GM10248 (cell line): ENCODE measurements at regions not wholly inside any gene's neighbourhood (a gene's known extent, or its start where the extent isn't known, plus 50 kb on each side); places are given as distances from the start of the nearest gene placed in this dataset.

Experiments
- CTCF ChIA-PET: fragments of 300-600 bp; sonication (Branson Sonifier 250); formaldehyde crosslinking; extraction: SDS; loops from one replicate; lab custom pipeline; 2021; ENCODE audit warnings: antibody characterized with exemption; lab: Yijun Ruan, JAX
- POLR2A ChIA-PET: fragments of 350-650 bp; sonication (Branson Sonifier 250); formaldehyde crosslinking; extraction: SDS; loops from one replicate; lab custom pipeline; 2020; ENCODE audit warnings: antibody characterized with exemption; lab: Yijun Ruan, JAX
- DNase-seq: peaks from one replicate; pipeline ENCODE4 v3.0.0; 2012; ENCODE audit errors: extremely low spot score
- TF ChIP-seq, protein P1 (sequence below): IDR thresholded peaks from 2 replicates; pipeline ENCODE4 v1.5.1; 2012; ENCODE audit warnings: mild to moderate bottlenecking, low read depth; ENCODE audit errors: extremely low read depth, missing control alignments, control extremely low read depth

DNA sequence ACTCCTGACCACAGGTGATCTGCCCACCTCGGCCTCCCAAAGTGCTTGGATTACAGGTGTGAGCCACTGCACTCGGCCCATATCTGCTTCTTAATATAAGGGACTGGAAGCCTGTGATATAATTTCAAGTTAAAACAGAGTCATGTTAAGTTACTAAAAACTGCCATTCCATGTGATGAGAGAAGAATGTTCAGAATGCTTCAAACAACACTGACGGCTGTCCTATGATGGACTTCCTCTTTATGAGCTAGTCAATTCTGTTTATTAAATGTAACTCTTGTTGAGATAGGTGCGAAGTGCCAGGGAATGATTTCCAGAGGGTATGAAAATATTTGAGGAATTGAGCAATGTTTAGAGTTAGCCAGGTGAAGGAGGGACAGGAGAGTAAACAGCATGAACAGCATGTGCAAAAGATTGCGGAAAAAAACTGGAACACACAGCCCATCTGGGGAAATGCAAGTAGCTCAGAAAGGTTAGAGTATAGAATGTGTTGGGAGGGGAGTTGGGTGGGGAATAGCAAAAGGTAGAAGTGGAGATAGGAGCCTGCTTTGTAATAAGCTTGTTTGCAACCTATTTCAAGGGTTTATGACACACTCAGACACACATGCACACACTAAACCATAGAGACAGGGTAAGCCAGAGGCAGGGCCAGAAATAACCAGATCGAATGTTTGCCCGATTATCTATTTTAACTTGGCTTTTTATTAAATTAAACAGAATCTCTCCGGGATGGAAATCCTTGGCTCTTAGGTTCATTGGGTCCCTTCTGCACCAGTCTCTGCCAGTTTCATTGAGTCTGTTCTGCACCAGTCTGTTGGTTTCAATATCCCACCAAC is 135.6 kb upstream of the COX10 start:
- ChIA-PET CTCF (interaction anchor here (1.0 kb wide), 1 partner anchor 16 kb away, joined by 4 read pairs; no protein-coding TSS in a partner anchor), POLR2A (no interaction called here)
- no peak for DNase-seq
- TF ChIP-seq, protein P1, sequence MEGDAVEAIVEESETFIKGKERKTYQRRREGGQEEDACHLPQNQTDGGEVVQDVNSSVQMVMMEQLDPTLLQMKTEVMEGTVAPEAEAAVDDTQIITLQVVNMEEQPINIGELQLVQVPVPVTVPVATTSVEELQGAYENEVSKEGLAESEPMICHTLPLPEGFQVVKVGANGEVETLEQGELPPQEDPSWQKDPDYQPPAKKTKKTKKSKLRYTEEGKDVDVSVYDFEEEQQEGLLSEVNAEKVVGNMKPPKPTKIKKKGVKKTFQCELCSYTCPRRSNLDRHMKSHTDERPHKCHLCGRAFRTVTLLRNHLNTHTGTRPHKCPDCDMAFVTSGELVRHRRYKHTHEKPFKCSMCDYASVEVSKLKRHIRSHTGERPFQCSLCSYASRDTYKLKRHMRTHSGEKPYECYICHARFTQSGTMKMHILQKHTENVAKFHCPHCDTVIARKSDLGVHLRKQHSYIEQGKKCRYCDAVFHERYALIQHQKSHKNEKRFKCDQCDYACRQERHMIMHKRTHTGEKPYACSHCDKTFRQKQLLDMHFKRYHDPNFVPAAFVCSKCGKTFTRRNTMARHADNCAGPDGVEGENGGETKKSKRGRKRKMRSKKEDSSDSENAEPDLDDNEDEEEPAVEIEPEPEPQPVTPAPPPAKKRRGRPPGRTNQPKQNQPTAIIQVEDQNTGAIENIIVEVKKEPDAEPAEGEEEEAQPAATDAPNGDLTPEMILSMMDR, result no peak

DNA sequence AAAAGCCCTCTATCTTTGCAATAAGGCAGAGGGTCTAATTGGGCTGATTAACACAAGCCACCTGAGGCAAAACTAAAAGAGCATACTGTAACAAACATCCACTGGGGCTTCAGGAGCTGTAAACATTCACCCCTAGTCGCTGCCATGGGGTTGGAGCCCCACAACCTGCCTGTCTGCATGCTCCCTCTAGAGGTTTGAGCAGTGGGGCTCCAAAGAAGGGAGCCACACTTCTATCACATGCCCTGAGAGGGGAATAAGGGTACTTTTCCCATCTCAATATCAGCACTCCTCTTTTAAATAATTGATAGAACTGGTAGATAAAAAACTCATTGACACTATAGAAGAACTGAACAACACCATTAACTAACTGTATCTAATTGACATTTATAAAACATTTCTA is 130.1 kb upstream of the COX10 start:
- CTCF ChIA-PET, result no interaction called here
- POLR2A ChIA-PET, result no interaction called here
- no peak for DNase-seq
- TF ChIP-seq, protein P1, result no peak

DNA sequence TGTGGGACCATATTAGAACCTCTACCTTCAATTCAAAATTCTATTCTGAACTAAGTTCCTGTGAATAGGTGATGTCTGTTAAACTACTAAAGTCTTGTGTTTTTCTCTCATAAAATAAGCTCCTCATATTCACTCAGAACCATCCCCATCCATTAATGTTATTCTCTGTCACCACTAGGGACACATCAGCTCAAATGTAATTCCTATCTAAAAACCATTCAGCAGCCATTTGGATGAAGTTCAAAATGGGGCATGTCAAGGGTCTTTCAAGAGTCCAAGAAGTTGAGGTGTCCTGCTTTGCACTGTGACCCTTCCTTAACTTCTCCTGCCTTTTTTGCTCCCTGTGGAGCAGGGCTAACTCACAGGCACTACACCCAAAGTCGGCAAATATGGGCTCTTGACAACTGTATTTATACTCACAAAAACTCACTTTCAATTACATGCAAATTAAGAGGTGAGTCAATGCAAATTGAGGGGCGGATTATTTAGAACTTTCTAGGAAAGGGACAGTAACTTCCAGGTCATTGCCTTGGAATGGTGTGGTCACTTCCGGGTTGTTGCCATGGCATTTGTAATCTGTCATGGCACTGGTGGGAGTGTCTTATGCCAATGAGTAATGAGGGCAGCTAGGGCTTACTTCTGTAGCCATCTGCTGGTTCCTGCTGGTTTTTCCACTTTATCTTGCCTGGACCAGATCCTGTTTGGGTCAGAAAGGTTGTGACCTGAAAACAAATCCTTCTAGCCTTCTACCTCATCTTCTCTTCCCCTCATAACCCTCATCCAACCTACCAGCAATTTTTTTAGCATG is 128.2 kb upstream of the COX10 start:
- DNase-seq, result no peak
- POLR2A ChIA-PET, result no interaction called here
- TF ChIP-seq, protein P1, result no peak
- CTCF ChIA-PET, result interaction anchor here (0.9 to 1.0 kb wide), 2 partner anchors 8 to 13 kb away, joined by 3 read pairs; no protein-coding TSS in a partner anchor

DNA sequence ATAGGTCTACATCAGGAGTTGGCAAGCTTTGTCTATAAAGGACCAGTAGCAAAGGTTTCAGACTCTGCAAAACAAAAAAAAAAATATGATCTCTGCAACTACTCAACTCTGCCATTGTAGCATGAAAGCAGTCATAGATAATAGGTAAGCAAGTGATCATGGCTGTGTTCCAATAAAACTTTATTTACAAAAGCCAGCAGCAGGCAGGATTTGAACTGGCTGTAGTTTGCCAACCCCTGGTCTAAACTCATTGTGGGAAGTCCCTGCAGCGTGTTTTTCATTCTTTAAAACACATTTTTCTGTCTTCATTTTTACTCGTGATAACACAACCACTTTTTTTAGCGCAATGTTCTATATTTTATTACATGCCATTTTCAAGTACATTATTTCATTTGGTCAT is 127.5 kb upstream of the COX10 start:
- CTCF ChIA-PET, result no interaction called here
- TF ChIP-seq, protein P1, result no peak
- POLR2A ChIA-PET, result no interaction called here
- no peak for DNase-seq

DNA sequence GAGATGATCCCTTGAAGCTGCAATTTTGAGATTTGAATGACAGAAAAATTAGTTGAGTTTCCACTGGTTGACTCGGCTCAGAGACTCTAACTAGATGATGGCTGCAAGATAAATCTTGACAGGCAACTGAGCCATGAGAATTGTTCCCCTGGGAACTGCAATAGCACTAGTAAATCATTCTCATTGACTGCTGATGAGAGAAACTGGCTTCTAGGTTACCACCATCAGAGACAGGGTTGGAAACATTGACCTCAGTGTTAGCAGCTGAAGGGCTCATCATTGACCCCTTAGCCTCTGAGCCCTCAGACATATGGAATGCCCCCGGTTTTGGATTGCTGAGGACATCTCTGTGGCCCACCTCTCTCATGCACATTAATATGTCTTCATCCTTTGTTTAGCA is 125.4 kb upstream of the COX10 start:
- TF ChIP-seq, protein P1, result no peak
- POLR2A ChIA-PET, result no interaction called here
- CTCF ChIA-PET, result interaction anchor here (1.0 to 1.6 kb wide), 2 partner anchors 8 to 40 kb away, joined by 3 to 4 read pairs; no protein-coding TSS in a partner anchor
- no peak for DNase-seq

DNA sequence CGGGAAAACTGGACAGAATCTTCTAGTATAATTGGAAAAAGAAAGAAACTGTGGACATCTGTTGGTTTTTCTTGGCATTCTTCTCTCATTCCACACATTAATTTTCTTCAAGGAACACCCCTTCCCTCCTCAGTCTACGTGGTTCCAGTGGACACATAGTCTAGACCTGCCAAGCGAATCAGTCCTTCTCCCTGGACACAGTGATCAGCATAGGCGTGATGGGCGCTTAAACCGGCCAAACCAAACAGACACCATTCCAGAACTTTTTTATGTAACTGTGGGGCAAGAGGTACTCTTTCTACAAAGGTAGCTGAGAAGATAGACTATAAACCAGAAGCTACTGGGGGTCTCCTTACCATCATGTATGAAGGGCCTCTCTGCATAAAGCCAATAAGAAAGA is 121.8 kb upstream of the COX10 start:
- POLR2A ChIA-PET, result no interaction called here
- DNase-seq, result no peak
- CTCF ChIA-PET, result no interaction called here
- TF ChIP-seq, protein P1, result no peak
